Stimulated activated CD8-positive, alpha-beta memory T cell treated with anti-CD3 and anti-CD28 coated beads, Interleukin-7, amount 100 ng/mL, for 1 hour (primary cell): ENCODE measurements at regions not wholly inside any gene's neighbourhood (a gene's known extent, or its start where the extent isn't known, plus 50 kb on each side); places are given as distances from the start of the nearest gene placed in this dataset.

ENCODE experiments used
- DNase-seq, 2 donors: peaks; one replicate each; pipeline ENCODE4 v3.0.0-alpha.2; 2020; ENCODE audit warnings: low read depth in 2 of 2

- no peak for DNase-seq
These were observed 527.9 kb upstream of the MDFIC2 start for GRCh38 chr3:70840106-70840870.

- no peak for DNase-seq
These were observed 521.0 kb upstream of the MDFIC2 start for GRCh38 chr3:70833239-70833960.

GRCh38 chr3:70832834-70833205 lies 520.4 kb upstream of the MDFIC2 start:
- no peak for DNase-seq

- no peak for DNase-seq
These were observed 519.8 kb upstream of the MDFIC2 start for GRCh38 chr3:70832089-70832833.

GRCh38 chr3:70829092-70829491 lies 516.7 kb upstream of the MDFIC2 start:
- no peak for DNase-seq

GRCh38 chr3:70824773-70825172 lies 512.3 kb upstream of the MDFIC2 start:
- no peak for DNase-seq

- no peak for DNase-seq
These were observed 511.6 kb upstream of the MDFIC2 start for GRCh38 chr3:70824078-70824477.

- DNase-seq = no peak
These were observed 511.2 kb upstream of the MDFIC2 start for GRCh38 chr3:70823622-70824021.

GRCh38 chr3:70822669-70823068 lies 510.2 kb upstream of the MDFIC2 start:
- no peak for DNase-seq

GRCh38 chr3:70821602-70822001 lies 509.2 kb upstream of the MDFIC2 start:
- no peak for DNase-seq

- DNase-seq = no peak
These were observed 508.0 kb upstream of the MDFIC2 start for GRCh38 chr3:70820397-70820796.

GRCh38 chr3:70818145-70818544 lies 505.7 kb upstream of the MDFIC2 start:
- DNase-seq = no peak

- no peak for DNase-seq
These were observed 503.9 kb upstream of the MDFIC2 start for GRCh38 chr3:70816346-70816745.

- no peak for DNase-seq
These were observed 503.4 kb upstream of the MDFIC2 start for GRCh38 chr3:70815817-70816216.

- DNase-seq = no peak
These were observed 500.9 kb upstream of the MDFIC2 start for GRCh38 chr3:70813311-70813710.

- no peak for DNase-seq
These were observed 499.4 kb upstream of the MDFIC2 start for GRCh38 chr3:70811880-70812279.

- DNase-seq = no peak
These were observed 496.4 kb upstream of the MDFIC2 start for GRCh38 chr3:70808881-70809280.

GRCh38 chr3:70806556-70806955 lies 494.1 kb upstream of the MDFIC2 start:
- no peak for DNase-seq

GRCh38 chr3:70806021-70806420 lies 493.6 kb upstream of the MDFIC2 start:
- DNase-seq = no peak

- DNase-seq = no peak
These were observed 492.8 kb upstream of the MDFIC2 start for GRCh38 chr3:70805061-70805889.

- DNase-seq = no peak
These were observed 491.5 kb upstream of the MDFIC2 start for GRCh38 chr3:70803891-70804290.

GRCh38 chr3:70803319-70803718 lies 490.9 kb upstream of the MDFIC2 start:
- no peak for DNase-seq
